ENCODE measurements at regions not wholly inside any gene's neighbourhood (a gene's known extent, or its start where the extent isn't known, plus 50 kb on each side); places are given as distances from the start of the nearest gene placed in this dataset.
"Not testable (repeated sequence)": the region's sequence is repeated elsewhere in the genome, so short reads cannot be mapped to it uniquely, and the experiment has no call there.

DNA sequence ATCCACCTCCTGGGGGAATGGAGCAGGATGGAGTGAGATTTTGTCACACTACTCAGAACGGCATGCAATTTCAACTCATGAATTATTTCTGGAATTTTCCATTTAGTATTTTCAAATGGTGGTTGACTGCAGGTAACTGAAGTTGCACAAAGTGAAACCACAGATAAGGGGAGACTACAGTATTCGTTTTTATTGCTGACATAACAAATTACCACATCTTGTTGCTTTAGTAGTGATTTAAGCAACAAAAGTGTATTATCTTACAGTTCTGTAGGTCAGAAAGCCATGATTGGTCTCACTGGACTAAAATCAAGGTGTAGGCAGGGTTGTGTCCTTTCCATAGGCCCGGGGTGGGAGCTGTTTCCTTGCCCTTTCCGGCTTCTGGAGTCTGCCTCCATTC is 133.4 kb upstream of the B3GAT2 start:
- Histone ChIP-seq H3K9me2 (replicated peaks; ENCODE audit: control insufficient read depth, low read length) (no peaks in the 10 kb centered on the region), H3K79me2 (ENCODE audit: control insufficient read depth, low read length) (no peaks in the 10 kb centered on the region), H4K20me1 (ENCODE audit: control insufficient read depth, insufficient read depth, low read depth, low read length) (no peaks in the 10 kb centered on the region), H3K4me3 (ENCODE audit: low read length) (no peak overlapping the region), H3K27me3 (ENCODE audit: control insufficient read depth, low read length) (no peaks in the 10 kb centered on the region), H3K36me3 (ENCODE audit: control insufficient read depth, low read length) (no peaks in the 10 kb centered on the region), H3K4me2 (ENCODE audit: low read length) (no peak overlapping the region), H3K4me1 (ENCODE audit: control insufficient read depth, low read length) (no peaks in the 10 kb centered on the region), H3F3A (ENCODE audit: control insufficient read depth, insufficient read depth) (no peaks in the 10 kb centered on the region), H3K9me3 (ENCODE audit: control insufficient read depth, insufficient read depth, low read length) (no peaks in the 10 kb centered on the region), H3K27ac (ENCODE audit: low read depth, low read length) (no peak overlapping the region)
- TF ChIP-seq EZH2phosphoT487 (IDR thresholded peaks at IDR 0.05; ENCODE audit: borderline replicate concordance, low read length), result no peak
- TF ChIP-seq, protein P1, sequence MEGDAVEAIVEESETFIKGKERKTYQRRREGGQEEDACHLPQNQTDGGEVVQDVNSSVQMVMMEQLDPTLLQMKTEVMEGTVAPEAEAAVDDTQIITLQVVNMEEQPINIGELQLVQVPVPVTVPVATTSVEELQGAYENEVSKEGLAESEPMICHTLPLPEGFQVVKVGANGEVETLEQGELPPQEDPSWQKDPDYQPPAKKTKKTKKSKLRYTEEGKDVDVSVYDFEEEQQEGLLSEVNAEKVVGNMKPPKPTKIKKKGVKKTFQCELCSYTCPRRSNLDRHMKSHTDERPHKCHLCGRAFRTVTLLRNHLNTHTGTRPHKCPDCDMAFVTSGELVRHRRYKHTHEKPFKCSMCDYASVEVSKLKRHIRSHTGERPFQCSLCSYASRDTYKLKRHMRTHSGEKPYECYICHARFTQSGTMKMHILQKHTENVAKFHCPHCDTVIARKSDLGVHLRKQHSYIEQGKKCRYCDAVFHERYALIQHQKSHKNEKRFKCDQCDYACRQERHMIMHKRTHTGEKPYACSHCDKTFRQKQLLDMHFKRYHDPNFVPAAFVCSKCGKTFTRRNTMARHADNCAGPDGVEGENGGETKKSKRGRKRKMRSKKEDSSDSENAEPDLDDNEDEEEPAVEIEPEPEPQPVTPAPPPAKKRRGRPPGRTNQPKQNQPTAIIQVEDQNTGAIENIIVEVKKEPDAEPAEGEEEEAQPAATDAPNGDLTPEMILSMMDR (IDR thresholded peaks at IDR 0.05; ENCODE audit: low read depth, low read length, poor library complexity, severe bottlenecking), result no peak

DNA sequence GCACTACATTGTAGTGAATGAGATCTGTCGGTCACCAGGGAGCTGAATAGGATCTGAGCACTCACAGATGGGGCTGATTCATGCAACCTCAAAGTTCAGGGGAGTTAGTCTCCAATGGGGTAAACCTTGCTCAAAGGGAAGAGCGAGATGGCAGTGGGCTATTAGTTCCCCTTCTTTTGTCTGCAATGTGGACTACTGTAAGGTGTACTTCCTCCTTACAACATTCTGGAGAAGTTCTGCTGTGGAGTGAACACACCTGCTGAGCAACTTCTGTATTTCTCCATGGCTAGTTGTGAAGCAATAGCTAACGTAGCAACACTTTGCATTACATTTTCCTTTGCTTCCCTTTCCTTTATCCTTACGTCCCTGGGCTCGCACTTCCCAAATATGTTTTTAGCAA is 134.3 kb upstream of the B3GAT2 start:
- Histone ChIP-seq H3F3A (ENCODE audit: control insufficient read depth, insufficient read depth) (no peaks in the 10 kb centered on the region), H3K79me2 (ENCODE audit: control insufficient read depth, low read length) (no peaks in the 10 kb centered on the region), H3K4me1 (ENCODE audit: control insufficient read depth, low read length) (no peaks in the 10 kb centered on the region), H3K36me3 (ENCODE audit: control insufficient read depth, low read length) (no peaks in the 10 kb centered on the region), H3K27me3 (ENCODE audit: control insufficient read depth, low read length) (no peaks in the 10 kb centered on the region), H3K4me3 (ENCODE audit: low read length) (no peak overlapping the region), H3K9me3 (ENCODE audit: control insufficient read depth, insufficient read depth, low read length) (no peaks in the 10 kb centered on the region), H4K20me1 (ENCODE audit: control insufficient read depth, insufficient read depth, low read depth, low read length) (no peaks in the 10 kb centered on the region), H3K27ac (ENCODE audit: low read depth, low read length) (no peak overlapping the region), H3K9me2 (replicated peaks; ENCODE audit: control insufficient read depth, low read length) (no peaks in the 10 kb centered on the region), H3K4me2 (ENCODE audit: low read length) (no peak overlapping the region)
- TF ChIP-seq EZH2phosphoT487 (IDR thresholded peaks at IDR 0.05; ENCODE audit: borderline replicate concordance, low read length), result no peak
- TF ChIP-seq, protein P1 (IDR thresholded peaks at IDR 0.05; ENCODE audit: low read depth, low read length, poor library complexity, severe bottlenecking), result no peak

DNA sequence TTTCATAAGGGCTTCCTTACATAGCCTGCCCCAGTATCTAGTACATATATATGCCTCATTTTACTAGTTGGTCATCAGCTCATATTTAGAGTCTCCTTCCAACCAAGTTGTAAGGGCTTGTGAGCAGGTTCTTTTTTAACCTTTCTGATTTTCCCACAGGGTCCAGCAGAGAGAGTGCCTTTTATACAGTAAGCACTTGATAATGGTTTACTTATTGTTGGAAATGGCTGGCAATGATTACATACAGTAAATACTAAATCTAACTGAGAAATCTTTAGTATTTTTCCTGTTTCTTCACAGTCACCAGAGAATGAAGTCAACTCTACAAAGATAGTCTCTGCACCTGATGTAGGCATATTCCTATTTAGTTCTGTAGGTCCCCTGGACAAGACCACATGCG is 135.1 kb upstream of the B3GAT2 start:
- no peak overlapping the region for H3K4me3 ChIP-seq (ENCODE audit: low read length)
- no peaks in the 10 kb centered on the region for H3K4me1 ChIP-seq (ENCODE audit: control insufficient read depth, low read length)
- no peaks in the 10 kb centered on the region for H3K9me2 ChIP-seq (replicated peaks; ENCODE audit: control insufficient read depth, low read length)
- no peaks in the 10 kb centered on the region for H4K20me1 ChIP-seq (ENCODE audit: control insufficient read depth, insufficient read depth, low read depth, low read length)
- H3K27me3 ChIP-seq (ENCODE audit: control insufficient read depth, low read length), result no peaks in the 10 kb centered on the region
- H3F3A ChIP-seq (ENCODE audit: control insufficient read depth, insufficient read depth), result no peaks in the 10 kb centered on the region
- TF ChIP-seq, protein P1 (IDR thresholded peaks at IDR 0.05; ENCODE audit: low read depth, low read length, poor library complexity, severe bottlenecking), result no peak
- TF ChIP-seq EZH2phosphoT487 (IDR thresholded peaks at IDR 0.05; ENCODE audit: borderline replicate concordance, low read length), result no peak
- H3K27ac ChIP-seq (ENCODE audit: low read depth, low read length), result no peak overlapping the region
- H3K9me3 ChIP-seq (ENCODE audit: control insufficient read depth, insufficient read depth, low read length), result no peaks in the 10 kb centered on the region
- no peaks in the 10 kb centered on the region for H3K36me3 ChIP-seq (ENCODE audit: control insufficient read depth, low read length)
- no peak overlapping the region for H3K4me2 ChIP-seq (ENCODE audit: low read length)
- no peaks in the 10 kb centered on the region for H3K79me2 ChIP-seq (ENCODE audit: control insufficient read depth, low read length)

DNA sequence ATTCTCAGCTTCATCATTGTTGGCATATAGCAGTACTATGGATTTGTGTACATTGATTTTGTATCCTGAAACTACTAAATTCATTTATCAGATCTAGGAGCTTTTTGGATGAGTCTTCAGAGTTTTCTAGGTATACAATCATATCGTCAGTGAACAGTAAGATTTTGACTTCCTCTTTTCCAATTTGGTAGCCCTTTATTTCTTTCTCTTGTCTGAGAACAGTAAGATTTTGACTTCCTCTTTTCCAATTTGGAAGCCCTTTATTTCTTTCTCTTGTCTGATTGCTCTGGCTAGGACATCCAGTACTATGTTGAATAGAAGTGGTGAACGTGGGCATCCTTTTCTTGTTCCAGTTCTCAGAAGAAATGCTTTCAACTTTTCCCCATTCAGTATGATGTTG is 140.4 kb upstream of the B3GAT2 start:
- H4K20me1 ChIP-seq (ENCODE audit: control insufficient read depth, insufficient read depth, low read depth, low read length); H3K79me2 ChIP-seq (ENCODE audit: control insufficient read depth, low read length); H3K4me3 ChIP-seq (ENCODE audit: low read length); H3K9me2 ChIP-seq (replicated peaks; ENCODE audit: control insufficient read depth, low read length); H3K27ac ChIP-seq (ENCODE audit: low read depth, low read length); H3K4me2 ChIP-seq (ENCODE audit: low read length); H3K9me3 ChIP-seq (ENCODE audit: control insufficient read depth, insufficient read depth, low read length); H3K4me1 ChIP-seq (ENCODE audit: control insufficient read depth, low read length); H3K27me3 ChIP-seq (ENCODE audit: control insufficient read depth, low read length); H3K36me3 ChIP-seq (ENCODE audit: control insufficient read depth, low read length); H3F3A ChIP-seq (ENCODE audit: control insufficient read depth, insufficient read depth): not testable (repeated sequence)
